ENCODE measurements at regions not wholly inside any gene's neighbourhood (a gene's known extent, or its start where the extent isn't known, plus 50 kb on each side); places are given as distances from the start of the nearest gene placed in this dataset.

DNA sequence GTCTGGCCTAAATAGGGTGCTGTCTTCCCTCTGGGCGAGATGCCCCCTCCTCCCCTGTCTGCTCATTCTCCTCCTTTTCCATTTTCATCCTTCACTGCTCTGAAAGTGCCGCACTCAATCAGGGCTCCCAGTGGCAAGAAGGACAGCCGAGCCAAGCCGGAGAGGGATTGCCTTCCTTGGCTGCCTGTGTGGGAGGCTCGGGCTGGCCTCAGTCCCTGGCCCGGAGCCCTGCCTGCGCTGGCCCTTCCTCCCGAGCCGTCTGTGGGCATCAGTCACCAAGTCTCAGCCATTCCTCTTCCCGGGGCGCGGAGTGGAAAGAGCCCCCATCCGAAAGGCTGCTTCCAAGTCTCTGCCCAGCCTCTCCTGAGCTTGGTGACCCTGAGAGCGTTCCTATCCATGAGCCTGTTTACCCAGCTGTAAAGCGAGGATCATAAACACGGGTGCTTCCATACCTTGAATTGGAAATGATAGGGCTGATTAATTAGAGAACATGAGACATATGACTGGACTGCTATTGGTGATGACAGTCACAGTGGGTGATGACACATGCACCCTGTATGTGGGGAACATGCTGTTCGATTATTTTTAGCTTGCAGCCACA is 59.1 kb upstream of the TLE3 start:
- Histone ChIP-seq H4K8ac (replicated peaks; ENCODE audit: insufficient read length, low read depth, low read length) (no peak overlapping the region), H3K9ac (ENCODE audit: extremely low read depth, insufficient read length, low read length) (no peak overlapping the region), H3K9me3 (ENCODE audit: control insufficient read depth, low read depth, low read length) (no peaks in the 10 kb centered on the region), H4K91ac (ENCODE audit: insufficient read length, low read depth, low read length) (no peak overlapping the region), H3K4me1 (ENCODE audit: insufficient read depth, low read length) (no peaks in the 10 kb centered on the region; the same call in 1 of the 2 replicates), H3T11ph (ENCODE audit: low read length) (no peak overlapping the region), H3K27me3 (ENCODE audit: insufficient read depth, low read length) (no peaks in the 10 kb centered on the region), H3K79me1 (ENCODE audit: insufficient read depth, low read depth, low read length, poor library complexity, severe bottlenecking) (no peaks in the 10 kb centered on the region), H3K27ac (ENCODE audit: insufficient read length, low read depth, low read length) (no peak overlapping the region), H4K5ac (ENCODE audit: insufficient read length, low read depth, low read length) (no peak overlapping the region), H4K20me1 (ENCODE audit: control insufficient read depth, insufficient read depth, insufficient read length) (no peaks in the 10 kb centered on the region), H2BK5ac (ENCODE audit: insufficient read length, low read length) (no peak overlapping the region), H2BK15ac (ENCODE audit: low read depth, low read length) (no peak overlapping the region), H3K79me2 (ENCODE audit: insufficient read depth, low read length) (no peaks in the 10 kb centered on the region), H3K14ac (ENCODE audit: insufficient read depth, low read length) (no peak overlapping the region), H3K23me2 (ENCODE audit: insufficient read length, low read depth, low read length, poor library complexity, severe bottlenecking) (no peaks in the 10 kb centered on the region), H3K4me2 (ENCODE audit: insufficient read depth, insufficient read length, low read length) (no peak overlapping the region), H3K56ac (ENCODE audit: insufficient read length, low read depth, low read length) (no peak overlapping the region), H3K18ac (ENCODE audit: insufficient read length, low read depth, low read length) (no peak overlapping the region), H2AFZ (ENCODE audit: low read length) (no peak overlapping the region), H2AK5ac (ENCODE audit: insufficient read length, low read length) (no peak overlapping the region), H3K4ac (ENCODE audit: low read depth, low read length) (no peak overlapping the region), H3K23ac (ENCODE audit: insufficient read length, low read depth, low read length) (no peak overlapping the region), H2BK20ac (ENCODE audit: low read depth, low read length, poor library complexity, severe bottlenecking) (no peak overlapping the region), H2BK12ac (ENCODE audit: insufficient read length, low read depth, low read length) (no peak overlapping the region), H2BK120ac (ENCODE audit: low read depth, low read length, poor library complexity, severe bottlenecking) (no peak overlapping the region)
- WGBS (ENCODE audit: extremely low coverage, insufficient read length, low lambda C conversion rate), result no CpG with 5 or more reads among the region's 17 CpGs
- TF ChIP-seq, protein P1, sequence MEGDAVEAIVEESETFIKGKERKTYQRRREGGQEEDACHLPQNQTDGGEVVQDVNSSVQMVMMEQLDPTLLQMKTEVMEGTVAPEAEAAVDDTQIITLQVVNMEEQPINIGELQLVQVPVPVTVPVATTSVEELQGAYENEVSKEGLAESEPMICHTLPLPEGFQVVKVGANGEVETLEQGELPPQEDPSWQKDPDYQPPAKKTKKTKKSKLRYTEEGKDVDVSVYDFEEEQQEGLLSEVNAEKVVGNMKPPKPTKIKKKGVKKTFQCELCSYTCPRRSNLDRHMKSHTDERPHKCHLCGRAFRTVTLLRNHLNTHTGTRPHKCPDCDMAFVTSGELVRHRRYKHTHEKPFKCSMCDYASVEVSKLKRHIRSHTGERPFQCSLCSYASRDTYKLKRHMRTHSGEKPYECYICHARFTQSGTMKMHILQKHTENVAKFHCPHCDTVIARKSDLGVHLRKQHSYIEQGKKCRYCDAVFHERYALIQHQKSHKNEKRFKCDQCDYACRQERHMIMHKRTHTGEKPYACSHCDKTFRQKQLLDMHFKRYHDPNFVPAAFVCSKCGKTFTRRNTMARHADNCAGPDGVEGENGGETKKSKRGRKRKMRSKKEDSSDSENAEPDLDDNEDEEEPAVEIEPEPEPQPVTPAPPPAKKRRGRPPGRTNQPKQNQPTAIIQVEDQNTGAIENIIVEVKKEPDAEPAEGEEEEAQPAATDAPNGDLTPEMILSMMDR (conservative IDR thresholded peaks at IDR 0.05), result no peak
- peaks cover 12 to 20% of the 10 kb centered on the region in 2 experiments for H3K4me1 Mint-ChIP-seq
- H3K36me3 Mint-ChIP-seq (ENCODE audit: insufficient read depth in 1 of 3, low read depth in 3 of 3), result no peaks in the 10 kb centered on the region
- H3K27me3 Mint-ChIP-seq (ENCODE audit: low read depth), result peaks cover 9% of the 10 kb centered on the region
- no peak for DNase-seq
- H3K27ac Mint-ChIP-seq, result no peak overlapping the region
- H3K9me3 Mint-ChIP-seq, result no peaks in the 10 kb centered on the region
- no peak overlapping the region for H3K4me3 Mint-ChIP-seq
